Effector memory CD8-positive, alpha-beta T cell (primary cell): ENCODE measurements at regions not wholly inside any gene's neighbourhood (a gene's known extent, or its start where the extent isn't known, plus 50 kb on each side); places are given as distances from the start of the nearest gene placed in this dataset.
A peak's percentile ranks its signal among the peaks of the same experiment; 100 is the strongest.
"Not testable (repeated sequence)": the region's sequence is repeated elsewhere in the genome, so short reads cannot be mapped to it uniquely, and the experiment has no call there.

Experiments
- ATAC-seq: fragments of 150-1000 bp; cut with Tn5 transposase; replicated peaks from 2 replicates; pipeline ENCODE4 v1.10.0; 2021; ENCODE audit warnings: mild to moderate bottlenecking, moderate library complexity
- DNase-seq, 3 experiments: peaks; one replicate each; pipeline ENCODE4 v3.0.0; 2021
- H3K27ac Mint-ChIP-seq, 2 donors: one replicate each; pipeline ENCODE4 v1.8.0; 2022; ENCODE audit warnings: mild to moderate bottlenecking in 2 of 2, mixed read lengths in 2 of 2, moderate library complexity in 2 of 2
- H3K27me3 Mint-ChIP-seq, 2 donors: one replicate each; pipeline ENCODE4 v1.8.0; 2022; ENCODE audit warnings: mixed read lengths in 2 of 2
- H3K36me3 Mint-ChIP-seq: one replicate; pipeline ENCODE4 v1.8.0; 2022; ENCODE audit warnings: mild to moderate bottlenecking, moderate library complexity, mixed read lengths; ENCODE audit not compliant: insufficient read depth
- H3K4me1 Mint-ChIP-seq, 2 donors: one replicate each; pipeline ENCODE4 v1.8.0; 2022; ENCODE audit warnings: low read depth in 2 of 2, mixed read lengths in 2 of 2
- H3K4me3 Mint-ChIP-seq, 2 donors: one replicate each; pipeline ENCODE4 v1.8.0; 2022; ENCODE audit warnings: mild to moderate bottlenecking in 2 of 2, mixed read lengths in 2 of 2, moderate library complexity in 2 of 2
- H3K9me3 Mint-ChIP-seq, 2 donors: one replicate each; pipeline ENCODE4 v1.8.0; 2022; ENCODE audit warnings: mixed read lengths in 2 of 2

DNA sequence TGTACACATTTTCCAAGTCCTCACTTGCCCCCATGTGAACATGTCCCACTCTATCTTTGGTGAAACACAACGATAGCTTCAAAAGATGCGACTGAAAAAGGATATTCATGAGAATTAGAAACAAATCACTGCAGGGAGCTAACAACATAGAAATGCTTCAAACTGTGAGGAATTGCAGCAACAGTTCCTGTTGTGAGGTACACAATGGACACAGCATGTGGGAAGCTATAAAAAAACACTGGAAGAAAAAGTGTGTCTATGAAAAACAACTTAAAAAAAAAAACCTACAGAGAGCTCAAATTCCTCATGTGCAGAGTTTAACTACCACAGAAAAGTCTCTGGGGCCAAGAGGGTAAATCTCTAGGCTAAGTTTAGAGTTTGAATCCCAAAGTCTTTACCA lies 51.6 kb upstream of the BLTP1 start:
- DNase-seq (no peak), ATAC-seq (no peak)
- Mint-ChIP-seq H3K36me3 (no peaks in the 10 kb centered on the region), H3K27me3 (peaks cover 31% of the 10 kb centered on the region in 2 donors), H3K4me1 (no peaks in the 10 kb centered on the region), H3K4me3 (no peak overlapping the region), H3K27ac (no peak overlapping the region), H3K9me3 (no peaks in the 10 kb centered on the region)

DNA sequence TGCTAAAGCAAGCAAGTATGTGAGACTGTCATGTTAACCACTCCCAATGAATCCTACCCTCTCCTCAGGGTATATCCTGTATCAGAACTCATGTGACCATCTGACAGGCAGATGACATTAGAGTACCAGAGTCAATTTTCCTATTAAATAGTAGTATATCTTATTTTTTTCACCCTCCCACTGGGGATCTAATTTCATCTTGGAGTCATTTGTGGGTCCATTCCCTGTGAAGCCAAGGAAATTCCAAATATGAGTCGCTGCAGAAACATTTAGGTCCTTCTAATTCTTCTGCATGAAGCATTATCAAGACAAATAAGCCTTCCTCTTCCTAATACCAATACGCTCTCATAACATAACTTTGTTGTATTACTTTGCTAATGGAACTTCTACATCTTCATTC lies 52.2 kb upstream of the BLTP1 start:
- H3K4me3 Mint-ChIP-seq = no peak overlapping the region
- no peaks in the 10 kb centered on the region for H3K9me3 Mint-ChIP-seq
- DNase-seq = no peak
- H3K36me3 Mint-ChIP-seq = no peaks in the 10 kb centered on the region
- no peak for ATAC-seq
- peaks cover 31 to 37% of the 10 kb centered on the region in 2 donors for H3K27me3 Mint-ChIP-seq
- H3K4me1 Mint-ChIP-seq = no peaks in the 10 kb centered on the region
- no peak overlapping the region for H3K27ac Mint-ChIP-seq

DNA sequence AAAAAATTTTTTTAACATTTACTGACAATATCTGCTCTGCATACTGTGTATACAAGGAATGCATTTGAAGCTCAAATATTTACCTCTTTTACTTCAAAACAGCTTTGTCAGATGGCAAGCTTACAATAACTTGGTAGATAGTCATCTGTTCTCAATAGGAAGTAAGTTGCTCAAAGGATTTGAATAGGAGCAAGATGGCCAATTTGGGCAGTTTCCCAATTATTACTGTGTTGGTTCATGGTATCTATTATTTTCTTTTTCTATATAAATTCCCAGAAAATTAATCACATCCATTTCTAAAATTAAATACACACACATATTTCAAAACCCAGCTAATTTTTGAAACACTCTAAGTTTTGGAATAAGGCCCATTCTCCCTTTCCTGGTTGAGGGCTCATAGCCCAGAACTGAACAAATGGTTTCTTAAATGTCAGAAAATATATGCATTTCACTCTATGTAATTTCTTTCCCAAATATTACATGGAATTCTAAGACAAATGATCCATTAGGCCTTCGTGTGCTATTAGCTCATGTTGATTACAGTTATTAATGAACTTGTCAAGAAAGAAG lies 60.2 kb upstream of the BLTP1 start:
- no peaks in the 10 kb centered on the region for H3K4me1 Mint-ChIP-seq
- H3K27ac Mint-ChIP-seq = no peak overlapping the region
- H3K9me3 Mint-ChIP-seq = no peaks in the 10 kb centered on the region
- H3K4me3 Mint-ChIP-seq = no peak overlapping the region
- ATAC-seq (no peak), DNase-seq (no peak)
- peaks cover 34 to 39% of the 10 kb centered on the region in 2 donors for H3K27me3 Mint-ChIP-seq
- no peaks in the 10 kb centered on the region for H3K36me3 Mint-ChIP-seq

DNA sequence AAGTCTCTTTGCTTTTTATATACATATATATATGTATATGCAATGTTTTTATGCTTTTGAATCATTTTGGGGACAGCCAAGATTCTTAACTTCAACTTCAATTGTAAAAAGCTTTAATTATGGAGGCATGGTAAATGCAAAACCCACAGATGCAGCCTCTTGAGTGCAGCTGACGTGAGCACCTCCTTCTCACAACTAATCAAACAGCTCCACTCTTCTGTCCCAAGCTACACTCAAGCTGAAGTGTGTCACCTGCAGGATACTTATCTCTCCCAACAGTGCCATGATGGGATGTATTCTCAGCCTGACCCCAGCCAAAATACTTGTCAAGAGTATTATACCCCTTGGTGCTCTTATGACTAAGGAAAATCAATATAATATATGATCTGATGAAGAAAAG lies 60.7 kb upstream of the BLTP1 start:
- Mint-ChIP-seq H3K36me3 (no peaks in the 10 kb centered on the region), H3K27me3 (peaks cover 29 to 34% of the 10 kb centered on the region in 2 donors), H3K9me3 (no peaks in the 10 kb centered on the region), H3K4me3 (no peak overlapping the region), H3K4me1 (no peaks in the 10 kb centered on the region), H3K27ac (no peak overlapping the region)
- DNase-seq (no peak), ATAC-seq (no peak)

DNA sequence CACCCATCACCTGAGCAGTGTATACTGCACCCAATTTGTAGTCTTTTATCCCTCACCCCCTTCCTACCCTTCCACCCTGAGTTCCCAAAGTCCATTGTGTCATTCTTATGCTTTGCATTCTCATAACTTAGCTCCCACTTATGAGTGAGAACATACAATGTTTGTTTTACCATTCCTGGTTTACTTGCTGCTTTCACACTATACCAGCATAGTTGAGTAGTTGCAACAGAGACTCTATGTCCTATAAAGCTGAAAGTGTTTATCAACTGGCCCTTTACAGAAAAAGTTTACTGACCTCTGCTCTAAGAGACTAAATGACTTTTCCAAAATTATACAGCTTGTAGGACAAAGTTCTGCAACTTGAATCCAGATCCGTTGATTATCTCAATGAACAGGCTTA lies 61.1 kb upstream of the BLTP1 start:
- Mint-ChIP-seq H3K4me1 (no peaks in the 10 kb centered on the region), H3K9me3 (no peaks in the 10 kb centered on the region), H3K27me3 (peaks cover 25 to 30% of the 10 kb centered on the region in 2 donors), H3K4me3 (no peak overlapping the region), H3K27ac (no peak overlapping the region), H3K36me3 (no peaks in the 10 kb centered on the region)
- DNase-seq = no peak
- no peak for ATAC-seq

DNA sequence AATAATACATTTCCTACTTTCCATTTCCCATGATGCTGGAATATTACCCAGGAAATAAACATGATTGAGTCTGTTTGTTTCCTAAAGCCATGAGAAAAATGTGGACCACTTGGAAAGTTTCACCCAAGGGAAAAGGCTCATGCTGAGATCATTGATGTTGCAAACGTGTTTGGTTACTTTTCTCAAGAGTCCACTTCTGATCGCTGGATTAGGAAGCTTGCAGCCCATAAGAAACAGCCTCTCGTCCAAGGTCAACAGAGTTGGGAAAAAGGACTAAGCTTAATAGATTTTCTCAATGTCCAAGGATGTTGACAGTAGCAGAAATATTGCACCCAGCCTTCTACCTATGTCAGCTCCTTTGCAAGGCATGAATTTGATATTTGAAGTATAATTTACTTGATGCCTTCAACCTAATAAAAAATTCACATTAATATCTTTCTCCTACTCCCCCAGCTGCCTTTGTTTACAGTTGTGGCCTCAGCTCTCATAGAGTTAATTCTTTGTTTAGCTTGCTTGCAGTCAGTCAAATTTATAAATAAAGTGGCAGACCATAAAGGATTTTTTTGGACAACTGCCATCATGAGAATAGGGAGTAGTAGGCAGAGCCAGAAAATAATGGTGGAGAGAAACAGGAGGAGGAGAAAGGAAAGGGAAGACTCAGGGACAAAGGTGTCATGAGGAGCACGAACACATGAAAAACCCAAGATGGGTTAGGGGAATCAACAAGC lies 65.6 kb upstream of the BLTP1 start:
- DNase-seq (no peak), ATAC-seq (no peak)
- Mint-ChIP-seq H3K9me3 (no peaks in the 10 kb centered on the region), H3K4me1 (no peaks in the 10 kb centered on the region), H3K27ac (no peak overlapping the region), H3K36me3 (no peaks in the 10 kb centered on the region), H3K4me3 (no peak overlapping the region), H3K27me3 (peaks cover 5 to 28% of the 10 kb centered on the region in 2 donors)

DNA sequence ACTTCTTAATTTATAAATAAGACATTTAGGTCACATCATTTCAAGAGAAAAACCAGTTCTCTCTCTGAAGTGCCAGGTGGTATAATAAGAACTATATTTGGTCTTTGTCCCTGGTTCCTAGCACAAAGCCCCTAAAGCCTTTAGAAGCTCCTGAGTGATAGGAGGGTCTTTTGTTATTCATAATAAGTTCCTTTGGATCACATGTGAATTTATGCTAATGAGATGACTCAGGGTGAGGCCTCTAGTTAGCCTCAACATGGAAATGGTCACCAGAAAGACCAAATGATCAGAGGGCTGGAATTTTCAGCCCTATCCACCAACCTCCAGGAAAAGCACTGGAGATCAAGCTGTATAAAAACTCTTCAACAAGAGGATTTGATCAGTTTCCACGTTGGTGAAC lies 68.1 kb upstream of the BLTP1 start:
- no peak for ATAC-seq
- Mint-ChIP-seq H3K27me3 (peaks cover 5 to 29% of the 10 kb centered on the region in 2 donors), H3K4me3 (no peak overlapping the region)

DNA sequence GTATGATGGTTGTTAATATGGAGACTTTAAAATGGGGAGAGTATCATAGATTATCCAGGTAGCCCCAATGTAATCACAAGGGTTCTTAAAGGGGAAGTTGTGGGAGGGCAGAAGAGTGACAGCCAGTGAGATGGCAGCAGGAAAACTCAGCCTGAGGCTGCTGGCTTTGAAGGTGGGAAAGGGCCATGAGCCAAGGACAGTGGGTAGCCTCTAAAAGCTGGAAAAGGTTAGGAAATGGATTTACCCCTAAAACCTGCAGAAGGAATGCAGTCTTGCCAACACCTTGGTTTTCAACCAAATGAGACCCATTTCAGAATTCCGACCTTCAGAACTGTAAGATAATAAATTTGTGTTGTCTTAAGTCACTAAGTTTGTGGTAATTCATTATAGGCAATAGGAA lies 68.8 kb upstream of the BLTP1 start:
- Mint-ChIP-seq H3K36me3 (no peaks in the 10 kb centered on the region), H3K4me3 (no peak overlapping the region), H3K27ac (no peak overlapping the region), H3K27me3 (peaks cover 5 to 23% of the 10 kb centered on the region in 2 donors), H3K4me1 (no peaks in the 10 kb centered on the region), H3K9me3 (no peaks in the 10 kb centered on the region)
- ATAC-seq (no peak), DNase-seq (no peak)

More for the DNA sequence above, 68.1 kb upstream of the BLTP1 start:
- H3K4me1 Mint-ChIP-seq = no peaks in the 10 kb centered on the region
- no peaks in the 10 kb centered on the region for H3K9me3 Mint-ChIP-seq
- no peaks in the 10 kb centered on the region for H3K36me3 Mint-ChIP-seq
- no peak for DNase-seq
- H3K27ac Mint-ChIP-seq = no peak overlapping the region

DNA sequence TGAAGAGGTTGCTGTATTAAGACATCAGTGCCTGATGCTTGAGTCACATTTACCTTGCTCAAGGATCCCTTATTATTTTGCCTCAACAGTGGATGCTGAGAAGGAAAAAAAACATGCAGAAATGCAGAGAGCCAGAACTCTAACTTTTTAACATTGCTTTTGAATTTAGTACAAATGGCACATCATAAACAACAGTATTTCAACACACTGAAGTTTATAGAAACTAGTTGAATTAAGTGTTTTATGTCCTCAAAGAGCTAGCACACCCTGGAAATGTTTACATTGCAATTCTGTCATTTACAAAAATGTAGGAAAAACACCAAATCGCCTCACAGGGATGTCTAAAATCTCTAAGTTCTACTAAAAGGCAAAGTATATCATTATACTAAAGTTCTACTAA lies 69.5 kb upstream of the BLTP1 start:
- H3K9me3 Mint-ChIP-seq = no peaks in the 10 kb centered on the region
- H3K27ac Mint-ChIP-seq = peak overlapping the region in 1 of 2 donors; percentile 10
- H3K4me3 Mint-ChIP-seq = no peak overlapping the region

DNA sequence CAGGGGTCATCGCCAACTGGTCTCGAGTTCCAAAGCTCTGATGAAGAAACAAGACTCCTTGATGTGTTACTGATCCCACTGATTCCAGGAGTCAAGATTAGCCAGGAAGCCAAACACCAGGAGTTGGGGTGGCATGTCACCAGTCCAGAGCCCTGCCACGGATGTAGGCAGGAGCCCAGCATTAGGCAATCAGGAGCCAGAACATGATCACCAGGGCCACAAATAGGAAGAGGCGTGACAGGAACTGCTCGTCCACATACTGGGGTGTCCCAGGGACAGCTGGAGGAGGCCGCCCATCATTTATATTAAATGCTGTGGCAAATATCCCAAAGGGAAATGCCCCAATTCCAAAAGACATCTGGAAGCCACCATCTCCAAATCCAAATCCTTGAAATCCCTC lies 74.5 kb upstream of the BLTP1 start:
- H3K4me3 Mint-ChIP-seq, DNase-seq, H3K9me3 Mint-ChIP-seq, H3K4me1 Mint-ChIP-seq, ATAC-seq, H3K36me3 Mint-ChIP-seq, H3K27ac Mint-ChIP-seq: not testable (repeated sequence)
- H3K27me3 Mint-ChIP-seq = peaks cover 9 to 10% of the 10 kb centered on the region in 2 donors

More for the DNA sequence above, 69.5 kb upstream of the BLTP1 start:
- Mint-ChIP-seq H3K36me3 (no peaks in the 10 kb centered on the region), H3K4me1 (no peaks in the 10 kb centered on the region), H3K27me3 (peaks cover 5 to 20% of the 10 kb centered on the region in 2 donors)
- ATAC-seq (no peak), DNase-seq (no peak)

DNA sequence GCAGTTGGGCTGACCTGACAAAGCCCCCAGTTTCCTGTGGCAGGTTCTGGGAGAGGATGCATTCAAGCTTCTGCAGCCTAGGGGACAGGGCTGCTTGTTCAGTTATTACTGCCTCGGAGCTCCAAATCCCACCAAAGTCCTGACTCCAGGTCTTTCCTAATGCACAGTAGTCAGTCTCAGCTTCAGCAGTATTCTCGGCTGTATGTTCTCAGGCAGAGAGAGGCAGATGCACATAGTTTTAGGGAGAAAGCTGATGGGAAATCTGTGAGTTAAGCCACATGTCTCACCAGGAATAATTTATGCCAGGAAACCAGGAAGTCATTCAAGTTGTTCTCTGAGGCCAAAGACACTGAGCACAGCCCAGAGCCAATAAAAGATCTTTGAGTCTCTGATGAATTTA lies 75.3 kb upstream of the BLTP1 start:
- H3K27me3 Mint-ChIP-seq = peaks cover 10 to 15% of the 10 kb centered on the region in 2 donors
- not testable (repeated sequence) for H3K4me3 Mint-ChIP-seq, H3K36me3 Mint-ChIP-seq, ATAC-seq, H3K9me3 Mint-ChIP-seq, H3K4me1 Mint-ChIP-seq, DNase-seq, H3K27ac Mint-ChIP-seq

DNA sequence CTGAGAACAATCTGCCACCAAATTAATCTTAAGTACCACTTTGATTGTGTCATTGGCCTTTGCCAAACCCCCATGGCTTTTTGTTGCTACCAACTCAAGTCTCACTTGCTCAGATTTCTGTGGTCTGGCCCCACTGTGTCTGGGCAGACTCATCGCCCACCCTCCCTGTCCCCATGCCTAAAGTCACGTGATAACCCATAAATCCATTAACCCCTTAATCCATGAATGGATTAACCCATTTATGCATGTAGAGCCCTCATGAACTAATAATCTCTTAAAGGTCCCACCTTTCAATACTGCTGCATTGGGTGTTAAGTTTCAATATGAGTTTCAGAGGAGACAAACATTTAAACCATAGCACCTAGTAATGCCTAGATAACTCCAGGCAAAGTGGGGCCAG lies 78.5 kb upstream of the BLTP1 start:
- no peak for DNase-seq
- no peaks in the 10 kb centered on the region for H3K36me3 Mint-ChIP-seq
- H3K27me3 Mint-ChIP-seq = peaks cover 8 to 21% of the 10 kb centered on the region in 2 donors
- no peak overlapping the region for H3K4me3 Mint-ChIP-seq
- H3K9me3 Mint-ChIP-seq = no peaks in the 10 kb centered on the region
- H3K4me1 Mint-ChIP-seq = no peaks in the 10 kb centered on the region
- ATAC-seq = no peak
- no peak overlapping the region for H3K27ac Mint-ChIP-seq

DNA sequence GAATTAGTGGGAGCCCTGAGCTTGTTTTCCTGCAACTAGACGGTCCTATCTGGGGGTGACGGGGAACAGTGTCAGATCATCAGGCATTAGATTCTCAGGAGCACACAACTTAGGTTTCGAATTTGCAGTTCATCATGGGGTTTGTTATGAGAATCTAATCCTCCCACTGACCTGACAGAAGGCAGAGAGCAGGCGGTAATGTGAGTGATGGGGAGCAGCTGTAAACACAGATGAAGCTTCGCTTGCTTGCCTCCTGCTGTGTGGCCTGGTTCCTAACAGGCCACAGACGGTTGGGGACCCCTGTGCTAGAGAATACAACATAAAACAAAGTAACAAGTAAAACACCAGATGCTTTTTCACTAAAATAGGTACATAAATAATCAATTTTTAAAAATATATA lies 86.2 kb upstream of the BLTP1 start:
- no peak for ATAC-seq
- Mint-ChIP-seq H3K4me1 (no peaks in the 10 kb centered on the region), H3K4me3 (no peak overlapping the region), H3K27me3 (peaks cover 0 to 11% of the 10 kb centered on the region in 2 donors), H3K36me3 (no peaks in the 10 kb centered on the region), H3K27ac (no peak overlapping the region), H3K9me3 (no peaks in the 10 kb centered on the region)
- no peak for DNase-seq

DNA sequence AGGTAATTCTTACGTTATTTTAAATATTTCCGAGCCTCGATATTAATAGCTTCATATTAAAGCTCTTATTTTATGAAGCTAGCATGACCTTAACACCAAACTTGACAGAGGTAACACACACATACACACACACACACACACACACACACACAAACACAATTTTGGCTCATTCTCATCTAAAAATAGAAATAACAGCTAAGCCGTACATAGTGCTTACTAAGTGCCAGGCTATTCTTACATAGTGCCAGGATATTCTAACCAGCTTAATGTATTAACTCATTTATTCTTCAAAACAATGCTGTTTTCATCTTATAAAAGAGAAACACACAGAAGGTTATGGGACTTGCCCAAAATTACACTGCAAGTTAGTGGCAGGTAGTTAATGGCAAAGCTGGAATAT lies 87.0 kb upstream of the BLTP1 start:
- Mint-ChIP-seq H3K27me3 (peaks cover 0 to 11% of the 10 kb centered on the region in 2 donors), H3K4me3 (no peak overlapping the region), H3K36me3 (no peaks in the 10 kb centered on the region), H3K27ac (no peak overlapping the region), H3K9me3 (no peaks in the 10 kb centered on the region), H3K4me1 (no peaks in the 10 kb centered on the region)
- ATAC-seq (no peak), DNase-seq (no peak)
